OCI-LY3 (cell line): ENCODE measurements at regions not wholly inside any gene's neighbourhood (a gene's known extent, or its start where the extent isn't known, plus 50 kb on each side); places are given as distances from the start of the nearest gene placed in this dataset.

ENCODE experiments used
- H2AFZ ChIP-seq: fragments of 200-600, 300-600 bp; shearing (Covaris generic); 2 replicates; pipeline ENCODE4 v1.6.0; 2014; ENCODE audit warnings: antibody characterized with exemption, low read depth, low read length
- H3K27ac ChIP-seq: fragments of 200-600, 300-600 bp; sonication (generic); 2 replicates; pipeline ENCODE4 v1.5.1; 2014; ENCODE audit warnings: mild to moderate bottlenecking, low read length, moderate library complexity, mixed read lengths
- H3K27me3 ChIP-seq: fragments of 200-600, 300-600 bp; sonication (generic); 2 replicates; pipeline ENCODE4 v1.6.1; 2014; ENCODE audit warnings: low read depth, low read length, mixed read lengths
- H3K36me3 ChIP-seq: fragments of 200-600, 300-600 bp; sonication (generic); replicated peaks from 2 replicates; pipeline ENCODE3; 2014; ENCODE audit warnings: low read depth, low read length, mixed read lengths
- H3K4me1 ChIP-seq: fragments of 300-600, 200-600 bp; sonication (generic); 2 replicates; pipeline ENCODE4 v1.6.1; 2014; ENCODE audit warnings: low read length, mixed read lengths
- H3K4me2 ChIP-seq: fragments of 200-600, 300-600 bp; sonication (generic); 2 replicates; pipeline ENCODE4 v1.6.1; 2014; ENCODE audit warnings: low read length, mixed read lengths
- H3K4me3 ChIP-seq: fragments of 300-600, 200-600 bp; sonication (generic); 2 replicates; pipeline ENCODE4 v1.5.1; 2014; ENCODE audit warnings: antibody characterized with exemption, mild to moderate bottlenecking, low read length, moderate library complexity
- H3K79me2 ChIP-seq: fragments of 300-600, 200-600 bp; shearing (Covaris generic); 2 replicates; pipeline ENCODE4 v1.6.1; 2014; ENCODE audit warnings: mild to moderate bottlenecking, low read length, mixed read lengths
- H3K9ac ChIP-seq: fragments of 300-600, 200-600 bp; shearing (Covaris generic); 2 replicates; pipeline ENCODE4 v1.6.0; 2014; ENCODE audit warnings: mild to moderate bottlenecking, low read length, moderate library complexity
- H3K9me3 ChIP-seq: fragments of 200-600, 300-600 bp; shearing (Covaris generic); 2 replicates; pipeline ENCODE4 v1.6.1; 2014; ENCODE audit warnings: low read length, mixed read lengths; ENCODE audit not compliant: insufficient read depth
- H4K20me1 ChIP-seq: fragments of 200-600, 300-600 bp; sonication (generic); 2 replicates; pipeline ENCODE4 v1.6.1; 2016; ENCODE audit warnings: low read length, mixed read lengths; ENCODE audit not compliant: insufficient read depth
- EZH2phosphoT487 ChIP-seq: fragments of 200-600 bp; shearing (Covaris generic); IDR thresholded peaks from 2 replicates; pipeline ENCODE4 v1.6.1; 2018; ENCODE audit warnings: antibody characterized with exemption, mixed run types, low read depth
- TF ChIP-seq, protein P1 (sequence below): fragments of 200-600, 300-600 bp; sonication (generic); IDR thresholded peaks from 2 replicates; pipeline ENCODE4 v1.5.1; 2014; ENCODE audit warnings: antibody characterized with exemption, low read length, low read depth

DNA sequence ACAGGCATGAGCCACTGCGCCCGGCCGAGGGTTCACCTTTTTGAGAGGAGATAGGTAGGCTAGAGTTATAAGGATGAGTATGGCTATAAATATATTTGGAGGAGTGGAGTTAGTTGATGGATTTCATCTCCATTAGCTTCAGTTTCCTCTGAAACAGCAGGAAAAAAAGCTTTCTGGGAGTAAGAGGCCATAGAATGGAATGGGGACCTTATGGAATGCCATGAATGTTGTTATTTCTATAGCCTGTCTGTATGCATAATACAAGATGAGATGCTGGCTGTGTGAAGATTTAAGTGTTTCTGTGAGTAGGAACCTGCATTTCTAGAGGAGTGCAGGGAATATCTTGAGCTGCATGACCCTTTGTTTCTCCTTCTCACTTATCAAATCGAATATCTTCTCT, 114.9 kb upstream of the ARX start:
- Histone ChIP-seq H4K20me1 (no peaks in the 10 kb centered on the region), H2AFZ (no peak overlapping the region), H3K36me3 (no peaks in the 10 kb centered on the region), H3K9ac (no peak overlapping the region), H3K4me2 (no peak overlapping the region), H3K9me3 (no peaks in the 10 kb centered on the region), H3K27ac (no peak overlapping the region), H3K4me3 (no peak overlapping the region), H3K79me2 (no peaks in the 10 kb centered on the region), H3K4me1 (no peaks in the 10 kb centered on the region), H3K27me3 (peaks cover 3% of the 10 kb centered on the region; the same call in 1 of the 2 replicates)
- TF ChIP-seq, protein P1, sequence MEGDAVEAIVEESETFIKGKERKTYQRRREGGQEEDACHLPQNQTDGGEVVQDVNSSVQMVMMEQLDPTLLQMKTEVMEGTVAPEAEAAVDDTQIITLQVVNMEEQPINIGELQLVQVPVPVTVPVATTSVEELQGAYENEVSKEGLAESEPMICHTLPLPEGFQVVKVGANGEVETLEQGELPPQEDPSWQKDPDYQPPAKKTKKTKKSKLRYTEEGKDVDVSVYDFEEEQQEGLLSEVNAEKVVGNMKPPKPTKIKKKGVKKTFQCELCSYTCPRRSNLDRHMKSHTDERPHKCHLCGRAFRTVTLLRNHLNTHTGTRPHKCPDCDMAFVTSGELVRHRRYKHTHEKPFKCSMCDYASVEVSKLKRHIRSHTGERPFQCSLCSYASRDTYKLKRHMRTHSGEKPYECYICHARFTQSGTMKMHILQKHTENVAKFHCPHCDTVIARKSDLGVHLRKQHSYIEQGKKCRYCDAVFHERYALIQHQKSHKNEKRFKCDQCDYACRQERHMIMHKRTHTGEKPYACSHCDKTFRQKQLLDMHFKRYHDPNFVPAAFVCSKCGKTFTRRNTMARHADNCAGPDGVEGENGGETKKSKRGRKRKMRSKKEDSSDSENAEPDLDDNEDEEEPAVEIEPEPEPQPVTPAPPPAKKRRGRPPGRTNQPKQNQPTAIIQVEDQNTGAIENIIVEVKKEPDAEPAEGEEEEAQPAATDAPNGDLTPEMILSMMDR, result no peak
- TF ChIP-seq EZH2phosphoT487, result no peak

DNA sequence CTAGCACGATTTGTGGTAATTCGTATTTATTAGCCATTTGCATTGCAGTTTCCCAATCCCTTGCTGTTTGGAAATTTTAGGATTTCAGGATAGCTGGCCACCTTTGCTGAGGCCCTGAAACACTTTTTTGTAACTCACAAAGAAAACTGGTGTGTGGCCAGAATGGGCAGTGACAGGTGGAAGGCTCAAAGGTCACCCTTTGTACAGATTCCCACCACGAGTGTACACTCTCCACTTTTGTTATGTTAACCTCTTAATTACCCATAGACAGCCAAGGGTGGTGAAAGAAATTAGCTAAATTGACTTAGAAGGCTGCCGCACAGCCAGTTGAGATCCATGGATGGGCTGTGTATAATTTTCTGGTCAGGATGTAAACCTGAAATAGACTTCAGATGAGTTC, 109.7 kb upstream of the ARX start:
- H3K36me3 ChIP-seq, result no peaks in the 10 kb centered on the region
- H3K9me3 ChIP-seq, result no peaks in the 10 kb centered on the region
- no peak overlapping the region for H2AFZ ChIP-seq
- no peaks in the 10 kb centered on the region for H3K27me3 ChIP-seq
- H3K27ac ChIP-seq, result no peak overlapping the region
- no peaks in the 10 kb centered on the region for H4K20me1 ChIP-seq
- no peak overlapping the region for H3K4me3 ChIP-seq
- no peak overlapping the region for H3K4me2 ChIP-seq
- no peaks in the 10 kb centered on the region for H3K79me2 ChIP-seq
- no peaks in the 10 kb centered on the region for H3K4me1 ChIP-seq
- no peak overlapping the region for H3K9ac ChIP-seq
- TF ChIP-seq, protein P1, result no peak
- TF ChIP-seq EZH2phosphoT487, result no peak

DNA sequence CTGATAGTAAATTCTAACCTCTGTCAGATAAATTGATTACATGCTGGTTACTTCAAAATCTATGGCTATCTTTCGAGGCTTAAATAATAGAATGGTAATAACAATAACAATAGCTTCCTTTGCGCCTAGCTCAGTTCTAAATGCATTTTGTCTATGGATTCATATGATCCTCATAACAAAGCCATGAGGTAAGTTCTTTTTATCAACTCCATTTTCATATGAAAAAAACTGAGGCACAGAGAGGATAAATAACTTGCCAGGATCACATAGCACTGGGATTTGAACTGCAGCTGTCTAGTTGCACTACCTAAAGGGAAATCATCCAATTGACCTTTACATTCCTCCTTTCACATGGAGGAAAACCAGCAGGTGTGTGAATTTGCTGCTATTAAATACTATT, 108.6 kb upstream of the ARX start:
- Histone ChIP-seq H3K9ac (no peak overlapping the region), H3K27ac (no peak overlapping the region)
- TF ChIP-seq EZH2phosphoT487, result no peak
- TF ChIP-seq, protein P1, result no peak

DNA sequence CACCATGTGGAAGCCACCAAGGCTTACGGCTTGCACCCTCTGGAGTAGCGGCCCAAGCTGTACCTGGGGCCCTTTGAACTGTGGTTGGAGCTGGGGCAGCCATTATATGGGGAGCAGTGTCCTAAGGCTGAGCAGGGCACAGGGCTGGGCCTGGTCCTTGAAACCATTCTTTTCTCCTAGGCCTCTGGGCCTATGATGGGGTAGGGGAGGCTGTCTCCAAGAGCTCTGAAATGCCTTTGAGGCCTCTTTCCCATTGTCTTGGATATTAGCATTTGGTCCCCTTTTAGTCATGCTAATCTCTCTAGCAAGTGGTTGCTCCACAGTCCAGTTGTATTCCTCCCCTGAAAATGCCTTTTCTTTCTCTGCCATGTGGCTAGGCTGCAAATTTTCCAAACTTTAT, 96.4 kb upstream of the ARX start:
- Histone ChIP-seq H3K27ac (no peak overlapping the region), H3K36me3 (no peaks in the 10 kb centered on the region), H4K20me1 (no peaks in the 10 kb centered on the region), H3K9ac (no peak overlapping the region), H3K4me3 (no peak overlapping the region), H2AFZ (no peak overlapping the region), H3K27me3 (no peaks in the 10 kb centered on the region), H3K4me2 (no peak overlapping the region), H3K79me2 (no peaks in the 10 kb centered on the region), H3K4me1 (no peaks in the 10 kb centered on the region), H3K9me3 (no peaks in the 10 kb centered on the region)
- TF ChIP-seq, protein P1, result no peak
- TF ChIP-seq EZH2phosphoT487, result no peak

More for the DNA sequence above, 108.6 kb upstream of the ARX start:
- Histone ChIP-seq H3K9me3 (no peaks in the 10 kb centered on the region), H3K27me3 (no peaks in the 10 kb centered on the region), H2AFZ (no peak overlapping the region), H4K20me1 (no peaks in the 10 kb centered on the region), H3K4me1 (no peaks in the 10 kb centered on the region), H3K4me3 (no peak overlapping the region), H3K79me2 (no peaks in the 10 kb centered on the region), H3K4me2 (no peak overlapping the region), H3K36me3 (no peaks in the 10 kb centered on the region)
